GM12872 (cell line): ENCODE measurements at regions not wholly inside any gene's neighbourhood (a gene's known extent, or its start where the extent isn't known, plus 50 kb on each side); places are given as distances from the start of the nearest gene placed in this dataset.
A peak's percentile ranks its signal among the peaks of the same experiment; 100 is the strongest.

Source experiments
- CTCF ChIP-seq: IDR thresholded peaks from 3 replicates; pipeline ENCODE4 v1.5.1; 2011; ENCODE audit warnings: low read depth, mild to moderate bottlenecking, low read length, moderate library complexity; ENCODE audit not compliant: insufficient read depth

GRCh38 chr7:82609746-82610145, 166.2 kb upstream of the CACNA2D1 start:
- TF ChIP-seq CTCF, result no peak

- peak; percentile 64 for TF ChIP-seq CTCF
Observed at GRCh38 chr7:82605247-82605864, 161.8 kb upstream of the CACNA2D1 start.

GRCh38 chr7:82602066-82602465, 158.5 kb upstream of the CACNA2D1 start:
- no peak for TF ChIP-seq CTCF

GRCh38 chr7:82600531-82600930, 157.0 kb upstream of the CACNA2D1 start:
- no peak for TF ChIP-seq CTCF

GRCh38 chr7:82599895-82600294, 156.3 kb upstream of the CACNA2D1 start:
- TF ChIP-seq CTCF, result no peak

- TF ChIP-seq CTCF, result no peak
Observed at GRCh38 chr7:82598958-82599357, 155.4 kb upstream of the CACNA2D1 start.

GRCh38 chr7:82595176-82595575, 151.6 kb upstream of the CACNA2D1 start:
- TF ChIP-seq CTCF, result no peak
